RPMI8226 (cell line): ENCODE measurements at regions not wholly inside any gene's neighbourhood (a gene's known extent, or its start where the extent isn't known, plus 50 kb on each side); places are given as distances from the start of the nearest gene placed in this dataset.
A peak's percentile ranks its signal among the peaks of the same experiment; 100 is the strongest.
"Not testable (repeated sequence)": the region's sequence is repeated elsewhere in the genome, so short reads cannot be mapped to it uniquely, and the experiment has no call there.

ENCODE experiments used
- DNase-seq: peaks from one replicate; pipeline ENCODE4 v3.0.0-alpha.2; 2015

DNA sequence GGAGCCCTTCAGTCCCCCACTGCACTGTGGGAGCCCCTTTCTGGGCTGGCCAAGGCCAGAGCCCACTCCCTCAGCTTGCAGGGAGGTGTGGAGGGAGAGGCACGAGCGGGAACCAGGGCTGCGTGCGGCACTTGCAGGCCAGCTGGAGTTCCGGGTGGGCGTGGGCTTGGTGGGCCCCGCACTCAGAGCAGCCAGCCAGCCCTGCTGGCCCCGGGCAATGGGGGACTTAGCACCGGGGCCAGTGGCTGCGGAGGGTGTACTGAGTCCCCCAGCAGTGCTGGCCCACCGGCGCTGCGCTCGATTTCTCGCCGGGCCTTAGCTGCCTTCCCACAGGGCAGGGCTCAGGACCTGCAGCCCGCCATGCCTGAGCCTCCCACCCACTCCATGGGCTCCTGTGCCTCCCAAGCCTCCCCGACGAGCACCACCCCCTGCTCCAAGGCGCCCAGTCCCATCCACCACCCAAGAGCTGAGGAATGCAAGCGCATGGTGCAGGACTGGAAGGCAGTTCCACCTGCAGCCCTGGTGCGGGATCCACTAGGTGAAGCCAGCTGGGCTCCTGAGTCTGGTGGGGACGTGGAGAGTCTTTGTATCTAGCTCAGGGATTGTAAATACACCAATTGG, 776.2 kb downstream of the KCTD8 start:
- not testable (repeated sequence) for DNase-seq

DNA sequence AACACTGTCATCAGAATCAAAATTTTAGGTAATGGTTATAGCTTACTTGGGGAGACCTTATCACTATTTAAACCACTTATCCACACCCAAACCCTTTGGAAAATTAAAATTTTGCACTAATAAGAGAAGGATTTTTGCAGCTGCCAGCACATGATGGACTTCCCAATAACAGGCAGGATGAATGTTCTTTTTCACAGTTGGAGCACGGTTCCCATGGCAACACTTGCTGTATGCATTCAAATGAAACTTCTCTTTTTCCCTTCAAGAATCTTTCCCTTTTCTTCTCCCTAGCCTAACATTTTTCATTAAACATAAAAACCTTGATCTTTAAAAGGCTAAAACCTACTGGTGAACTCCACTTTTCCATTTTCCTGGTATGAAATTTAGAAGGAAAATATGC, 768.2 kb downstream of the KCTD8 start:
- DNase-seq: no peak

- DNase-seq: no peak
These were observed 766.1 kb downstream of the KCTD8 start for GRCh38 chr4:43682551-43682950.

- DNase-seq: no peak
These were observed 758.5 kb downstream of the KCTD8 start for GRCh38 chr4:43690116-43690515.

DNA sequence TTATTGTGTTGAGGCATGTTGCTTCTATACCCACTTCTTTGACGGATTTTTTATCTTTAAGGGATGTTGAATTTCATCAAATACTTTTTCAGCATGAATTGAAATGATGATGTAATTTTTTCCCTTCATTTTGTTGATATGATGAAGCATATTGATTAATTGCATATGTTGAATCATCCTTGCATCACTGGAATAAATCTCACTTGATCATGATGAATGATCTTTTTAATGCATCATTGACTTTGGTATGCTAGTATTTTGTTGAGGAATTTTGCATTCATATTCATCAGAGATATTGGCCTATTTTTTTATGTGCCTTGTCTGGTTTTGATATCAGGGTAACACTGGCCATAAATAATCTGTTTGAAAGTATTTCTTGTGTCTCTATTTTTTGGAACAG, 754.7 kb downstream of the KCTD8 start:
- DNase-seq: no peak

DNA sequence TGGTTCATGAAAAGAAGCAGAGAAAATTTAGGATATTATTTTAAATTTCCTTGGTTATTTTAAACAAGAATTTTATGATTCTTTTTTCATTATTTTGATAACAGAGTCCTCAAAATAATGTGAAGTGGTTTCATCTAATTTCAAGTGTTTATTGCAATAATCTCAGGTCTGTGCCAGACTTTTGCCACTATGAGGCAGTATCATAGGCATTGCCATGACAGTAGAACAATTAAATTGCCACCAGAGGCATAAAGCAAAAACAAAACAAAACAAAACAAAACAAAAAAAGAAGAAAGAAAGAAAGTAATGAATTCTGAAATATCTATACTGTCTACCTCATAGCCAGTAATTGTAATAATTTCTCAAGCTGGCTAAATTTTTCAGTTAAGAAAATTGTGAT, 739.2 kb downstream of the KCTD8 start:
- DNase-seq: no peak

DNA sequence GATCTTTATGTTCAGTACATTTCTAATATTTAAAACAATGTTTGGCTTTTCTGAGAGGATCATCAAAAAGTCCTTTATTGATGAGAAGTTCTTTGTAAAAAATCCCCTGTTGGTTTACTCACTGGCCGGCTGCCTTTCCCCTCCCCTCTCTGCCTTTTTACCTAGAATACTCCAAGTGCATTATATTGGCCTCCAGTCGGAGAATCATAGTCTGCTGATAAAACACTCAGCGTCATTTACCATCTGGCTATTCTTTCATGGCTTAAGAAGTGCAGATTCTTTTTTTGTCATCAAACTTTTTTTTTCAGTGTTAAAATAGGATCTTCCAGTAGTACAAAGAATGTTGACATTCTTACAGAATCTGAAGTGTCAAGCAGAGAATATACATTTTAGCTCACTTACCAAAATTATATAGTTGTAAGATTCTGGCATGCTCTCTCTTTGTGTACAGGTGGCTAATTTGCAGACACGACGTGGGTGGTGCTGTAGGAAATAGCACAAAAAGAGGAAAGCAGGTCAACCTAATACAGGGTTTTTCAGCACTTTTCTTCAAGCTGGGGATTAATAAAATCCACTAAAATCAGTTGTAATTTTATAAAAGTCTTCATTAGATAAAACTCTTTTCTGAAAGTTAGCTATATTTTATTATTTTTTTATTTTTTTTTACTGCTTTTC, 731.8 kb downstream of the KCTD8 start:
- DNase-seq: no peak

- no peak for DNase-seq
These were observed 730.2 kb downstream of the KCTD8 start for GRCh38 chr4:43718369-43718768.

DNA sequence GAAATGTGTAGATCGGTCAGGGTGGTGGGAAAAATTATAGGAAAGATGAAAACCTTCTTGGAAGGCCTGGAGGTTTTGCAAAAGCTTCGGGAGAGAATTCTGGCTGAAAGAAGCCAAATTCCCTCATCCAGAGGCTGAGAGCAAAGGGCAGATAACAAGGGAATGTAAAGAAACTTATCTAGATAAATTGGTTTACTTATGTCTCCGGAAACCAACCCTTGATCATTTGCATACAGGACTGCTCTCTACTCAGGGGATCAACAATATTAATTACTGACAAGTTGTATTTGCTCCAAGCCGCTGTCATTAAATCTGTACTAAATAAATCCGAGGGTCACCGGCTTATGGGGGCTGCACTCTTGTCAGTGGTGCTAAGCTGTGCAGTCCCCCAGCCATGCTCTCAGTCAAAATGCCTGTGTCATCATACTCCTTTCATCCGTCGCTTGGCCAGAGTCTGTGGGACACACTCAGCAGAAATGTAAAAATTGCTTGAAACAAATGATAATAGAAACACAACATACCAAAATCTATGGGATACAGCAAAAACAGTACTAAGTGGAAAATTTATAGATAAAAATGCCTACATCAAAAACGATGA, 715.7 kb downstream of the KCTD8 start:
- DNase-seq: no peak

GRCh38 chr4:43742083-43742482, 706.5 kb downstream of the KCTD8 start:
- no peak for DNase-seq

GRCh38 chr4:43754566-43754965, 694.0 kb downstream of the KCTD8 start:
- DNase-seq: no peak

DNA sequence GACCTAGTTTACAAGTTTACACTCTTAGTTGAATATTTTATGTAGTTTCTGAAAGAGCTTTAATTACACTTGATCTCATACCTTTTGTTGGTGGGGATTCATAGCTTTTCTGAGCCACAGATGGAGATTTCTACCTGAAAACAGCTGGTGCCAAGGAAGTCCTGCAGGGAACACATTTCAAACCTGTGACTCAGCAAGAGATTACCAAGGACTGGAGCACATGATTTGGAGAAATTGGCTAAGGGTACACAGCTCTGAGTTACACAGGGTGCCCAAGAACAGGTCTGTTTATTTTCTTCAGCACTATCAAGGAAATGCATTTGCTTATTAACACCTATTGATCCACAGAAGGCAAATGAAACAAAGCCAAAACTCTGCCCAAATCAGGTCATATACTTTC, 691.5 kb downstream of the KCTD8 start:
- DNase-seq: no peak

GRCh38 chr4:43758836-43759235, 689.8 kb downstream of the KCTD8 start:
- no peak for DNase-seq

DNA sequence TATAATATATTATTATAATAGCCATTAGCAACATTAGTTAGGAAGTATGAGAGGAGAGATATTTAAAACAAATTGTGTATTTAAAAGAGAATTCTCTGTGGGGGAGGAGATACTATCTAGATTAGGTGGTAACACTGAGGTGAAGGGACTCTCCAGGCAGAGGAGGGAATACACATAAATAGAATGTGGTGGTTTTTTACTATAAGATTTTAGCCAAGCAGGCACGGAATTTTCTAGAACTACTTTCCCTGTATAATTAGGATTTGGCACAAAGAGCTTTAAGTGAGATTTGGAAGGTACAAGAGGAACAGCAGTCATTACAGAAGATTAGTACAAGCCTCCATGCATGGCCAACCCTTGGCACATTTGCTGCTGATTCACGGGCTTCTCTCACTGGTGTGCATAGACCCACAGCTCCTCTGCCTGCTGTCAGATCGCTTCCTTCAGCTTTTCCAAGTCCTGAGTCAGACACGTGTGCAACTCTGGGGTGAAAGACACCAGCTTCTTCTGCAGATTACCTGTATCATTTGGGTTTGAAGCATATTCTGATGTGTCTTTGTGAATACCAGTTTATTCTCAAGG, 685.5 kb downstream of the KCTD8 start:
- no peak for DNase-seq

DNA sequence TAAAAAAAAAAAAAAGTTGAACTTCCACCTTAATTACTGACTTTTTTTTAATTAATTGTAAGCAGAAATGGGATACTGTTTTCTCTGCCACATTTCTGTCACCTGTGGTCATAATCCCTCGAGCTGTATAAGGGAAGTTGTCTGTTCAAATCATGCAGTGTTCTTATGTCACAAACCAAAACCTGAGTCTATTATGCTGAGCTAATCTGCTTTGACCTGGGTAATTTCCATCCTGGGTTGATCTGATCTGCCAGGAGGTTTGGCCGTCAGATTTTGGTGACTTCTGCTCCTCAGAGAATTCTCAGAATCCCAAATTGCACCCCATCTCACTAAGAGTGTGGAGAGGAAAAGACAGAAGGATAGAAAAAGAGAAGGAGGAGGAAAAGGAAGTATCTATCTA, 683.1 kb downstream of the KCTD8 start:
- DNase-seq: no peak

GRCh38 chr4:43766648-43767047, 682.0 kb downstream of the KCTD8 start:
- no peak for DNase-seq

GRCh38 chr4:43776371-43776770, 672.2 kb downstream of the KCTD8 start:
- peak; percentile 4 for DNase-seq

- no peak for DNase-seq
These were observed 670.3 kb downstream of the KCTD8 start for GRCh38 chr4:43778187-43778915.

GRCh38 chr4:43781125-43781524, 667.5 kb downstream of the KCTD8 start:
- no peak for DNase-seq

DNA sequence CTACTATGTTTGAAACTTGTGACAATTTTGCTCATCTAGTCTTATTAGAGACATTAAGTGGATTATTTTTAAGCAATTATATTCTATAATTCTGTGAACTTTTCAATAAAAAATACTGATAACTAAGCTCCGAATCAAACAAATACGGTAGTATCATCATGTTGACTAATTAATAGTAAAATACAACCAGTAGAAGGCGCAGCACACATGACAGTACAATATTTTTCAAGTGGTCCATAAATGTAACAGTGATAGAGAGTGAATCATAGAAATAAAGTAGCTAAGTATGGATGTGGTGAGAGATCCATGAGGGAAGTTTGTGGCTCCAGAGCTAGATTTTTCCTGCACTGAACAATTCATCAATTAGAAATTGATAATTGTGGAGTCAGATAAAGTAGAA, 666.2 kb downstream of the KCTD8 start:
- DNase-seq: no peak

DNA sequence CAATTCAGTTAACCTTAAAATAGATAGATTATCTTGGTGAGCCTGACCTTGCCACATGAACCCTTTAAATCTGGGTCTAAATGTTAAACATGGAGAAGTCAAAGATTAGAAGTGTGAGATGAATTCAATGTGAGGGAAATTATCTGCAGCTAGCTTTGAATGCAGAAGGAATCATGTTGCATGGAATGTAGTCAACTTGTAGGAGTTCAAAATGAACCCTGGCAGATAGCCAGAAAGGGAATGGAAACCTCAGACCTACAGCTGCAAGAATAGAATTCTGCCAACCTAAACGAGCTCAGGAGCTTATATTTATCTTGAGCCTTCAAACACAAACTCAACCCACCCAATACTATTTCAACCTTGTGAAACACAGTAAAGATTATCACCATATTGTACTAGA, 632.5 kb downstream of the KCTD8 start:
- no peak for DNase-seq

DNA sequence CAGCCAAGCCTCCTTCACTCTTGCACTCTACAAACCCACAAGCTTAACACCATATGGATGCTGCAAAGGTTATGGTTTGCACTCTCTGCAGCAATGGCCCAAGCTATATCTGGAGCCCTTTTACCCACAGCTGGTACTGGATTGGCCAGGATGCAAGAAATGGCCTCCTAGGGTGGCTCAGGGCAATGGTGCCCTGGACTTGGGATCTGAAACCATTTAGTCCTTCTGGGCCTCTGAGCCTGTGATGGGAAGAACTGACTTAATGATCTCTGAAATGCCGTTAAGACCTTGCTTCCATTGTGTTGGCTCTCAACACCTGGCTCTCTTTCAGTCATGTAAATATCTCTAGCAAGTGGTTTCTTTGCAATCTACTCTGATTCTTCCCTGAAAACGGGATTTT, 626.0 kb downstream of the KCTD8 start:
- DNase-seq: no peak

GRCh38 chr4:43835869-43836268, 612.7 kb downstream of the KCTD8 start:
- no peak for DNase-seq

DNA sequence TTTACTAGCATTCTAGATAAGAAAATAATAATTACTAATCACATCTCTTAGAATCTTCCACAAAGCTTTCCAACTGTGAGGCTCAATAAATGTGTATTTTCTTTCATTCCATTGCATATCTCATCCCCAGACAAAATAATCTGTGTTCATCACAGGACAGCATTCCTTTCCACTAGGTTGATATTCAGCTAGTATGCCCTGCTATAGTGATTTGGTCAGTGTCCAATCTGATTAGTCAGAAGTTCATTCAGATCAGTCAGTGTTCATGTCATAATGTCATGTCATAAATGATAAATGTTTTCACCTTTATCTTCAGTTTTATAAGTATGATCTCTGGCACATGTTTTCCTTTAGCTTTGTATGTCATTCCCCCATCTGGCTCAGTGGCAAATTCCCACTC, 611.4 kb downstream of the KCTD8 start:
- no peak for DNase-seq
